Glutamatergic neuron (in vitro differentiated cells): ENCODE measurements at regions not wholly inside any gene's neighbourhood (a gene's known extent, or its start where the extent isn't known, plus 50 kb on each side); places are given as distances from the start of the nearest gene placed in this dataset.

Experiments used
- DNase-seq: peaks from one replicate; pipeline ENCODE4 v3.0.0; 2022
- H3K27ac Mint-ChIP-seq: one replicate; pipeline ENCODE4 v1.8.0; 2020; ENCODE audit warnings: mild to moderate bottlenecking, mixed read lengths, inconsistent platforms; ENCODE audit not compliant: unreplicated experiment
- H3K27me3 Mint-ChIP-seq: one replicate; pipeline ENCODE4 v1.8.0; 2020; ENCODE audit warnings: mild to moderate bottlenecking, moderate library complexity, mixed read lengths, inconsistent platforms; ENCODE audit not compliant: unreplicated experiment
- H3K36me3 Mint-ChIP-seq: one replicate; pipeline ENCODE4 v1.8.0; 2020; ENCODE audit warnings: mild to moderate bottlenecking, mixed read lengths, inconsistent platforms; ENCODE audit not compliant: unreplicated experiment
- H3K4me1 Mint-ChIP-seq: one replicate; pipeline ENCODE4 v1.8.0; 2020; ENCODE audit warnings: mild to moderate bottlenecking, low read depth, mixed read lengths, inconsistent platforms; ENCODE audit not compliant: unreplicated experiment
- H3K4me3 Mint-ChIP-seq: one replicate; pipeline ENCODE4 v1.8.0; 2020; ENCODE audit warnings: mild to moderate bottlenecking, mixed read lengths, inconsistent platforms; ENCODE audit not compliant: unreplicated experiment
- H3K9me3 Mint-ChIP-seq: one replicate; pipeline ENCODE4 v1.8.0; 2020; ENCODE audit warnings: mild to moderate bottlenecking, moderate library complexity, mixed read lengths, inconsistent platforms; ENCODE audit not compliant: unreplicated experiment
- TF ChIP-seq, protein P1 (sequence below): fragments of 200-600 bp; sonication (generic); IDR thresholded peaks from one replicate; pipeline ENCODE4 v1.5.0; 2021; ENCODE audit not compliant: partially characterized antibody, unreplicated experiment

DNA sequence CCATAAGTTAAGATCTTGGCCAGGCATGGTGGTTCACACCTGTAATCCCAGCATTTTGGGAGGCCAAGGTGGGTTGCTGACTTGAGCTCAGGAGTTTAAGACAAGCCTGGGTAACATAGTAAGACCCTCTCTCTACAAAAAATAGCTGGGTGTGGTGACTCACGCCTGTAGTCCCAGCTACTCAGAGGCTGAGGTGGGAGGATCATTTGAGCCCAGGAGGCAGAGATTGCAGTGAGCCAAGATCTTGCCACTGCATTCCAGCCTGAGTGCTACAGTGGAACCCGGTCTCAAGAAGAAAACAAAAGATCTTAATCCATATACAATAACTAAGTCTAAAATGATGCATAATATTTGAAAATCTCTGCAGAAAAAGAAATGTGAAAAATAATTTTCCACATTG, 165.5 kb upstream of the NR5A2 start:
- peaks cover 2% of the 10 kb centered on the region for H3K27me3 Mint-ChIP-seq
- no peak overlapping the region for H3K4me3 Mint-ChIP-seq
- H3K27ac Mint-ChIP-seq: no peak overlapping the region
- no peak for DNase-seq
- H3K36me3 Mint-ChIP-seq: no peaks in the 10 kb centered on the region
- H3K9me3 Mint-ChIP-seq: no peaks in the 10 kb centered on the region
- H3K4me1 Mint-ChIP-seq: peaks cover 3% of the 10 kb centered on the region
- TF ChIP-seq, protein P1, sequence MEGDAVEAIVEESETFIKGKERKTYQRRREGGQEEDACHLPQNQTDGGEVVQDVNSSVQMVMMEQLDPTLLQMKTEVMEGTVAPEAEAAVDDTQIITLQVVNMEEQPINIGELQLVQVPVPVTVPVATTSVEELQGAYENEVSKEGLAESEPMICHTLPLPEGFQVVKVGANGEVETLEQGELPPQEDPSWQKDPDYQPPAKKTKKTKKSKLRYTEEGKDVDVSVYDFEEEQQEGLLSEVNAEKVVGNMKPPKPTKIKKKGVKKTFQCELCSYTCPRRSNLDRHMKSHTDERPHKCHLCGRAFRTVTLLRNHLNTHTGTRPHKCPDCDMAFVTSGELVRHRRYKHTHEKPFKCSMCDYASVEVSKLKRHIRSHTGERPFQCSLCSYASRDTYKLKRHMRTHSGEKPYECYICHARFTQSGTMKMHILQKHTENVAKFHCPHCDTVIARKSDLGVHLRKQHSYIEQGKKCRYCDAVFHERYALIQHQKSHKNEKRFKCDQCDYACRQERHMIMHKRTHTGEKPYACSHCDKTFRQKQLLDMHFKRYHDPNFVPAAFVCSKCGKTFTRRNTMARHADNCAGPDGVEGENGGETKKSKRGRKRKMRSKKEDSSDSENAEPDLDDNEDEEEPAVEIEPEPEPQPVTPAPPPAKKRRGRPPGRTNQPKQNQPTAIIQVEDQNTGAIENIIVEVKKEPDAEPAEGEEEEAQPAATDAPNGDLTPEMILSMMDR: no peak

DNA sequence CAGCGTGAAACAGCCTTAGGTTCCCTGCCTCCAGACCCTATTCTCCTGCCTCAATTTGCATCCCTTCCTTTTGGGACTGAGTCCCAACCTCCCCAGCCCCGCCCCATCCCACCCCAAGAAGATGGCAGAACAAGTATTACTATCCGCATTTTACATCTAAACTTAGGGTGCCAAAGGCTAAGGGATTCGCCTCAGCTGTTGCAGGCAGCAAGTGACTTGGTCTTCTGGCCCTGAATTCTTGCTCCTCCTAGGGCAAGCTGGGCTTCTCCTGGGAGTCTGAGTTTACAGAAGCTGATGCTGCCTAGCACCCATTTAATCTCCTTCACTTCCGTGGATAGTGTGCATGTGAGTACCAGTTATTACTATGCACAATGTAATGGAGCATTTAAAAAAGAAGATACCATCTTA, 161.3 kb upstream of the NR5A2 start:
- Mint-ChIP-seq H3K4me3 (no peak overlapping the region), H3K27ac (no peak overlapping the region), H3K27me3 (peaks cover 4% of the 10 kb centered on the region), H3K9me3 (no peaks in the 10 kb centered on the region), H3K4me1 (no peaks in the 10 kb centered on the region), H3K36me3 (no peaks in the 10 kb centered on the region)
- TF ChIP-seq, protein P1: no peak
- no peak for DNase-seq

DNA sequence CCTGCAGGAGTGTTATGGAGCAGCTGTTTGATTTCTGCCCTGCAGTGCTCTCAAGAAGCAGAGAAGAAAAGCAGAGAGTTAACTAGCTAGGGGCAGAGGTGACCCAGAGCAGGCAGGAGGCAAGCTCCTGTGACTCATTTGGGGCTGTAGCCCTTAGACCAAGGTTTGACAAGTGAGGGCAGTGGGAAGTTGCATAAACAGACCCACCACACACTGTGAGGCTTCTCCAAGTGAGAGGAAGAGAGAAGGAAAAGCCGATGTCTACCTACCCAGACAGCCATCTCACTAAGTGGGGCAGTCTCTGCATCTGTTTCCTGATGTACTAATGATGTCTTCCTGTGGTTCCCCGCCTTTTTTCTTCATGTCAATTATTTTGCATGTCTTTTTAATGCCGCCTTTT, 159.9 kb upstream of the NR5A2 start:
- H3K4me1 Mint-ChIP-seq: no peaks in the 10 kb centered on the region
- no peak for DNase-seq
- TF ChIP-seq, protein P1: no peak
- no peaks in the 10 kb centered on the region for H3K36me3 Mint-ChIP-seq
- H3K9me3 Mint-ChIP-seq: no peaks in the 10 kb centered on the region
- H3K27ac Mint-ChIP-seq: no peak overlapping the region
- no peak overlapping the region for H3K4me3 Mint-ChIP-seq
- peaks cover 4% of the 10 kb centered on the region for H3K27me3 Mint-ChIP-seq

DNA sequence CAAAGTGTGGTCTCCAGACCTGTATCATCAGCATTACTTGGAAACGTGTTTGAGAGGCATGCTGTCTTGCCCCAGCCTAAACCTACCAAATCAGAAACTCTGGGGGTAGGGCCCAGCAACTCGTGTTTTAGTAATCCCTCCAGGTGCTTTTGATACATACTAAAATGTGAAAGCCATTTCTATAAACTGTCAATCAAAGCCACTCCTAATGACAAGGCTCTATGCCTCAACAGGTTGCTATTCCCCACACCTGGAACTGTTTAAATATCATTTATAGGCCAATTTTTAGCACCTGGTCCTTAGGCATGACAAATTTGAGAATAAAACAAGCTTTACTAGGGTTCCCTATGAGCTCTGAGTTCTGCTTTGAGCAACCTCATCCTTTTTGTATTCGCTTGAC, 158.7 kb upstream of the NR5A2 start:
- Mint-ChIP-seq H3K36me3 (no peaks in the 10 kb centered on the region), H3K9me3 (no peaks in the 10 kb centered on the region)
- TF ChIP-seq, protein P1: no peak

DNA sequence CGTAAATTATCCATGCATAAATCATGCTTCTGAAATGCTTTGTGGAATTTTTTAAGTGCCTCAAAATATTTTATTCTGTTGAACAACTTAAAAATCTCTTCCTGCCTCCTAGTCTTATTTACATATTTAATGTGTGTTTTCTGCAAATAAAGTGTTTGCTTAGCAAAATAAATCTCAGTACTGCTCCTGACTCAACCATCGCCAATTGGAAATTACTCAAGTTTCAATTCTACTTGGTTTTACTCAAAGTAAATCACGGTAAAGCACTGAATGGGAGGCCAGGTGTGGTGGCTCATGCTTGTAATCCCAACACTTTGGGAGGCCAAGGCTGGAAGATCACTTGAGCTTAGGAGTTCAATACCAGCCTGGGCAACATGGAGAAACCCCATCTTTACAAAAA, 152.2 kb upstream of the NR5A2 start:
- Mint-ChIP-seq H3K27me3 (no peaks in the 10 kb centered on the region), H3K36me3 (no peaks in the 10 kb centered on the region), H3K9me3 (no peaks in the 10 kb centered on the region), H3K4me1 (no peaks in the 10 kb centered on the region), H3K27ac (no peak overlapping the region), H3K4me3 (no peak overlapping the region)
- no peak for DNase-seq
- TF ChIP-seq, protein P1: no peak

More for the DNA sequence above, 158.7 kb upstream of the NR5A2 start:
- no peak for DNase-seq
- peaks cover 4% of the 10 kb centered on the region for H3K27me3 Mint-ChIP-seq
- no peak overlapping the region for H3K27ac Mint-ChIP-seq
- H3K4me3 Mint-ChIP-seq: no peak overlapping the region
- H3K4me1 Mint-ChIP-seq: no peaks in the 10 kb centered on the region
